Activated T-helper 2 cell treated with anti-CD3 and anti-CD28 coated beads, Interferon-gamma antibody, Interleukin-2, Interleukin-4, amounts not matched to agents 10 μg/mL and 5 μg/mL and 100 μg/mL, durations not matched to agents 14 hours and 24 hours and 36 hours (primary cell): ENCODE measurements at regions not wholly inside any gene's neighbourhood (a gene's known extent, or its start where the extent isn't known, plus 50 kb on each side); places are given as distances from the start of the nearest gene placed in this dataset.

Source experiments
- DNase-seq: peaks from one replicate; pipeline ENCODE4 v3.0.0; 2021; ENCODE audit warnings: low spot score
- H3K27ac Mint-ChIP-seq: one replicate; pipeline ENCODE4 v1.8.0; 2021; ENCODE audit warnings: mixed read lengths
- H3K27me3 Mint-ChIP-seq: one replicate; pipeline ENCODE4 v1.8.0; 2021; ENCODE audit warnings: low read depth, mixed read lengths
- H3K36me3 Mint-ChIP-seq: one replicate; pipeline ENCODE4 v1.8.0; 2021; ENCODE audit warnings: low read depth, mixed read lengths
- H3K4me1 Mint-ChIP-seq: one replicate; pipeline ENCODE4 v1.8.0; 2021; ENCODE audit warnings: low read depth, mixed read lengths
- H3K4me3 Mint-ChIP-seq: one replicate; pipeline ENCODE4 v1.8.0; 2021; ENCODE audit warnings: low read depth, mild to moderate bottlenecking, moderate library complexity, mixed read lengths
- H3K9me3 Mint-ChIP-seq: one replicate; pipeline ENCODE4 v1.8.0; 2021; ENCODE audit warnings: mixed read lengths
- intact Hi-C: fragments of 100-400 bp; cut with micrococcal nuclease; formaldehyde crosslinking; loops from one replicate; pipeline ENCODE4 v1.15.1; 2023

DNA sequence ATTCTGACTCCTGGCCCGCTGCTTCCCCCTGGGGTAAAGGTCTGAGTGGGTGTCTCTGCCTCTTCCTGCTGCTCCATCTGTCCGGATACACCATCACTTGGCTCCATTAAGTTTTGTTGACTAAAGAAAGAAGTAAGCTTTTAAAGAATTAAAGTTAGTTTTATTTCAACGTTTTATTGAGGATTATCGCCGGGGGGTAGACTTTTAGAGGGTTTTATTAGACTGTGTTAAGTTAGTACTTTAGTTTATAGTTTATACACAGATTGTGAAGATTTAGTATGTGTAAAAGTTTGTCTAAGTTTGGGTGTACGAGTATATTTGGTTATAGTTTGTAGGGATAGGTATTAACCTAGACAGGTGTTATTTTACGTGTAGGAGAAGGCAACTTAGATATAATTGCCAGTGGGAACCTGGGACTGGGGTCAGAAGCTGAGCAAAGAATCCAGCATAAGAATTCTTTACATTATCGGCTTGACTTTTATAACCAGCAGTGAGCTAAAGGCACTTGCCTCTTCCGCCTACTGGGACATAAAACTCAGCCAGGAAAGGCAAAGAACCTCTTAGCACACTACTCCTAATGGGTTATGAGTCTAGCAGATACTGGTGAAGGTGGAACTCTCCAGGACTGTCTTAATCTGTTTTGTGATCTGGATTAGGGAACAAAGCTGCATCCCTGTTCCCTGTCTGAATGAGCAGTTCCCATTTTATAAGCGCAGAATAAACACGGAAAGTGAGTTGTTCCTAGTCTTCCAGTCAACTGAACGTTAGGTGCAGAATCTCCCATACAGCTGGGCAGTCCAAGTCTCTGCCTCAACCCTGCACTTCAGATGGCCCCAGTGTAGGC lies 131.3 kb downstream of the FAM43A start:
- intact Hi-C loops = no loop called here
- H3K27me3 Mint-ChIP-seq = peaks cover 3% of the 10 kb centered on the region
- H3K4me1 Mint-ChIP-seq = no peaks in the 10 kb centered on the region
- no peak for DNase-seq
- H3K4me3 Mint-ChIP-seq = no peak overlapping the region
- no peak overlapping the region for H3K27ac Mint-ChIP-seq
- no peaks in the 10 kb centered on the region for H3K36me3 Mint-ChIP-seq
- no peaks in the 10 kb centered on the region for H3K9me3 Mint-ChIP-seq

DNA sequence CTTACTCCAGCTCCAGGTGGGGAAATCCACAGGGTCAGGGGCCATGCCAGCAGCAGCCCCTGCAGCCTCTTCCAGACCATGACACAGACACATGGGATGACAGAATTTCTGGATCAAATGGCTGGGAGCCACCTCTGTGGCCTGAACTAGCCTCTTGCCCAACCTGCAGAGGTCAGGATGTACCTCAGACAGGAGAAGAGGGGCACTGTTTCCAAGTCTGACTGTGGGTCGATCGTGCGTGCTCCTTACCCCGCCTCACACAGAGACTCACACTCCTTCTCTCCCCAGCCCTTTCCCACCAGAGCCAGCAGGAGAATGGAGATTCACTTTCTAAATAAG lies 131.9 kb downstream of the FAM43A start:
- Mint-ChIP-seq H3K4me1 (no peaks in the 10 kb centered on the region), H3K36me3 (no peaks in the 10 kb centered on the region), H3K9me3 (no peaks in the 10 kb centered on the region), H3K27me3 (peaks cover 3% of the 10 kb centered on the region), H3K4me3 (no peak overlapping the region), H3K27ac (no peak overlapping the region)
- intact Hi-C loops = no loop called here
- DNase-seq = no peak

DNA sequence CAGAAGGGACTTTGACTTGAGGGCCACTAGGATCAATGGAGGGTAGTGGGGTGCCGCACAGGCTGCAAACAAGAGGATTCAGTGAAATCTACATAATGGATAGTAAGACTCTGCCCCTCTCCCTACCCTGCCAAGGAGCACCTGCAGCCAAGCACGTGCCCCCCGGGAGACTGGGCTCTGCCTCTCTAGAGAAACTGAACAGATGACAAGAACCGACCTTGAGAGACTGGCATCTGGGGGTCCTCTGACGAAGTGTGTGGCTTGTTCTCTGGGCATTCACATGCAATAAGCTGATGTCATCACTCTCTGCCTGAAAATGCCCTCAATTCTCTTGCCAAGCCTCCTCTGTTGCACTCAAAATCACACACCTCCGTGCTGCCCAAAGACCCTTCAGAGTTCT lies 132.3 kb downstream of the FAM43A start:
- Mint-ChIP-seq H3K9me3 (no peaks in the 10 kb centered on the region), H3K36me3 (no peaks in the 10 kb centered on the region), H3K27me3 (peaks cover 3% of the 10 kb centered on the region), H3K27ac (no peak overlapping the region), H3K4me3 (no peak overlapping the region), H3K4me1 (no peaks in the 10 kb centered on the region)
- DNase-seq = no peak
- intact Hi-C loops = no loop called here

DNA sequence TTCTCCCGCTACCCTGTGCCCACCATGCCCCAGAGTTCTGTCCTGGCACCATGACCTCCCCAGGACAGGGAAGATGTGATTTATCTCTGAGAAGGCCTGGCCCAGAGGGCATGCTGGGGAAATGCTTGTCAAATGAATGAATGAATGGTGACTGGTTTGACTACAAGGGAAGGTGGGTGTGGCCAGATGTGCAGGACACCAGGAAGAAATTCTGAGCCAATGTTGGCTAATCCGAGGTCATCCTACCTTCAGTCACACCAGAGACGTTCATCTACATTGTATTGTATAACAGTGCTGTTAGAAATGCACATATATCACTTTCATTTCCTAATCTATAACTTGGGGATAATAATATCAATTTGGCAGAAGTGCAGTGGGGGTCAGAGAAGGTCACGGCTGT lies 138.4 kb downstream of the FAM43A start:
- intact Hi-C loops = no loop called here
- DNase-seq = no peak
- Mint-ChIP-seq H3K4me3 (no peak overlapping the region), H3K9me3 (no peaks in the 10 kb centered on the region), H3K4me1 (no peaks in the 10 kb centered on the region), H3K27me3 (no peaks in the 10 kb centered on the region), H3K36me3 (no peaks in the 10 kb centered on the region), H3K27ac (no peak overlapping the region)

DNA sequence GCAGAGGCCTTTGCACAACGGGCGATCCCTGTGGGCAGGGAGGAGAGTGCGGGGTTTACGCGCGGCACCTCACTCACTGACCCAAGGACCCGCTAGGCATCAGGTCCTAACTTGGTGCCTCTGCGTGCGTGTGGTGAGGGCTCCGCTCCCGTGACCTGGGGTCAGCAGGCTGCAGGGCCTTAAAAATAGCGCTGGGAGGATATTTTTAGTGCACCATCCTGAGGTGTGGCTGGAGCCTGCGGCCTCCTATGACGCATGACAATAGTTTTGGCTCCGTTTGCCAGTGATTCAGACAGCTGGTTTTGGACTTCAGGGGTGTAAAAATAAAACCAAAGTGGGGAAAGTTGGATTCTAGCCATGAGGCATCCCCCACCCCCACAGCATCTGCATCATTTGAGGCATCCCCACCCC lies 139.0 kb downstream of the FAM43A start:
- intact Hi-C loops = no loop called here
- H3K27ac Mint-ChIP-seq = no peak overlapping the region
- no peaks in the 10 kb centered on the region for H3K36me3 Mint-ChIP-seq
- no peak for DNase-seq
- no peaks in the 10 kb centered on the region for H3K27me3 Mint-ChIP-seq
- H3K4me1 Mint-ChIP-seq = no peaks in the 10 kb centered on the region
- no peak overlapping the region for H3K4me3 Mint-ChIP-seq
- no peaks in the 10 kb centered on the region for H3K9me3 Mint-ChIP-seq

DNA sequence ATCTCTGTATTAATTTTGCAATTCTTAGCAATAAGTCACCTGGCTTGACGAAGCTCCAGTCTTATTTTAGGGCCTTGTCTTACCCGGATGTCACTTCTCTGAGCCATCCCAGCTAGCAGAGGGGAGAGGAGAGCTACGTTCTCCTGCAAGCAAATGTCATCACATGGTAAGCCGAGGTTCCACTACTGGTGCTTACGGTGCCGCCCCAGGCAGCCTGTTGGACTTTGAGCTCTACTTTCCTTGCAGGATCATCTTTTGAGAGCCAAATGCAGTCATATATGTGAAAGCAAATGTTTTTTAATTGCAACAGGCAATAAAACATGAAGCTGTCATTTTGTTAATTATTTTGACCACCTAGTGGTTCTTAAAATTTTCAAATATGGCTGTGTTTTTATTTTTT lies 140.9 kb downstream of the FAM43A start:
- no peak for DNase-seq
- Mint-ChIP-seq H3K4me3 (no peak overlapping the region), H3K27ac (no peak overlapping the region), H3K4me1 (no peaks in the 10 kb centered on the region), H3K9me3 (no peaks in the 10 kb centered on the region), H3K27me3 (no peaks in the 10 kb centered on the region), H3K36me3 (no peaks in the 10 kb centered on the region)
- intact Hi-C loops = no loop called here

DNA sequence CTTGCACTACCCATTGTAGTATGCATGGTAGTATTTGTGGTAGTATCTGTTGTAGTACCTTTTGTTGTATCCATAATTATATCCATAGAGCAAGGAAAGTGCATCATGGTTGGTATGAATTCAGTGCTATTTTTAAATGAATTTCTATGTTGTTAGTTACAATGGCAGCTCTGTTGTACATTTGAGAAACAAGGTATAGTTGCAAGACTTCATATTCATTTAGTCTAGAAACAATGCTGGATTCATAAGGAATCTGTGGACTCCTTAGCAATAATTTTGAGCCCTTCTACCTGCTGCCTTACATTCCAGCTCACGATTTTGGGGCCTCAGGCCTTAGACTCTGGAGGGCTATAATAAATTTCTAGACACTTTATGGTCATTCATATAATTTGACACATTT lies 141.8 kb downstream of the FAM43A start:
- Mint-ChIP-seq H3K36me3 (no peaks in the 10 kb centered on the region), H3K4me1 (no peaks in the 10 kb centered on the region), H3K4me3 (no peak overlapping the region), H3K9me3 (no peaks in the 10 kb centered on the region), H3K27ac (no peak overlapping the region), H3K27me3 (no peaks in the 10 kb centered on the region)
- intact Hi-C loops = no loop called here
- no peak for DNase-seq

DNA sequence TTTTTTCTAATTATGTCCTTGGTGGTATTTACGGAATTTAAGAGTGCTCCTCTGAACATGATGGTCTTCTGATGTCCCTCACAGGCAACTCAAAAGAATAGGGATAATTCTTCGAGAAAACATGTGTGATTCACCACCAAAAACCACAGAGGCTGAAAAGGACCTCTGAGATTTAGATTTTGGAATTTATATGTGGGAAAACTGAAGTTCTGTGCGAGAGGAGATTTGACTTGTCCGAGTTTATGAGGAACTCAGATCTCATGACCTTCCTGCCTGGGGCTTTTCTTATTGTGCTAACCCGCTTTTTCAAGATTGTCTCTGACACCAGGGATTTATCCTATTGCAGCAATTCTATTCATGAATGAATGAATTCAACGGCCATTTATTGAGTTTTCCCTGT lies 142.4 kb downstream of the FAM43A start:
- Mint-ChIP-seq H3K36me3 (no peaks in the 10 kb centered on the region), H3K27ac (no peak overlapping the region), H3K9me3 (no peaks in the 10 kb centered on the region), H3K4me3 (no peak overlapping the region), H3K27me3 (no peaks in the 10 kb centered on the region), H3K4me1 (no peaks in the 10 kb centered on the region)
- intact Hi-C loops = no loop called here
- DNase-seq = no peak

DNA sequence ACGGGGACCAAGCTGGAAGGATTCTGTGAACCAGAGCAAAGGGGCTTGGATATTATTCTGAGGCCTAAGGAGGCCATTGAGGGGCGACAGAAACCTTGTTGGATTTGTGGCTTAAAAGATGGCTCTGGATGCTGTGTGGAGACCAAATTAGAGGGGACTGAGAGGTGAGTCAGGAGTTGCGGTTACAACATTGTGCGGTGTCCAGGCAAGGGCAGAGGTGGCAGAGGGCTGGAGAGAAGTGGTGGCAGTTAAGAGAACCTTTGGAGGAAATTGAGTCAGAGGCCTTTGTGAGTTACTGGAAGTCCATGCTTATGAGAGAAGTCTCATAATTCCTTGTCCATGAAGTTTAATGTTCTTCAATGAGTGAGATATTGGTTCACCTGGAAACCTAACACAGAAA lies 143.2 kb downstream of the FAM43A start:
- Mint-ChIP-seq H3K36me3 (no peaks in the 10 kb centered on the region), H3K4me3 (no peak overlapping the region), H3K4me1 (no peaks in the 10 kb centered on the region), H3K27me3 (no peaks in the 10 kb centered on the region), H3K9me3 (no peaks in the 10 kb centered on the region), H3K27ac (no peak overlapping the region)
- DNase-seq = no peak
- intact Hi-C loops = no loop called here

DNA sequence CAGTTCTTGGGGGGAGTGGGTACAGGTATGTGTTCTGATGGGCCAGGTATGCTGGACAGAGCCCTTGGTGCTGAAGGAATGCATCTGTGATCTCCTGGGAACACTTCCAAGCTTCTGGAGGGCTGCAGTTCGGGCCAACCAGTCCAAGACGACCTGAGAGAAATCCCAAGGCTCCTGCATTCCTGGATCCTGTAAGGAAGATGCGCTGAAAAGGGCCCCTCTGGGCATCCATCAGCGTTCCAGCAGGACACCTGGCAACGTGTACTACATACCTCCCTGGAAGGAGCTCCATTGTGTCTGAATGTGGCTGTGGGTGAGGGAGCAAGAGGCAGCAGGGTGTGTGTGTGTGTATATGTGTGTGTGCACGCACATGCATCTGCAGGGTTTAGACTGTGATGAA lies 144.7 kb downstream of the FAM43A start:
- Mint-ChIP-seq H3K4me1 (no peaks in the 10 kb centered on the region), H3K9me3 (no peaks in the 10 kb centered on the region), H3K4me3 (no peak overlapping the region), H3K36me3 (no peaks in the 10 kb centered on the region), H3K27me3 (no peaks in the 10 kb centered on the region), H3K27ac (no peak overlapping the region)
- intact Hi-C loops = no loop called here
- no peak for DNase-seq

DNA sequence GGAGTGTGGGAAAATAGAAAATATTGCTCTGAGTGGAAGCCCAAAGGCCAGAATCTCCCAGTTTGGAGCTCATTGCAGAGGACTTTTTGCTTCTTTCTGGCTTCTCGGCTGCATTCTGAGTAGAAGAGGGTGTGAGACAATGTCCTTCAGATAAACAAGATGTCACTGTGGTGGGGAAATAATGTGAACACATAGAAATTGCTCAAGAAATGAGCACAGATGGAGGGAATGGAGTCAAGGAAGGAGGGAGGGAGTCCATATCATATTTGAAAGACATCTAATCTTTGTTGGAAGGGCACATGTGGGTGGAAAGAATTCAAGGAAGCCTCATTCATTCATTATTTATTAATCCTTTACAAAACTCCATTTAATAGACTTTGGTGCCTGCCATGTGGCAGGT lies 145.3 kb downstream of the FAM43A start:
- Mint-ChIP-seq H3K27me3 (no peaks in the 10 kb centered on the region), H3K36me3 (no peaks in the 10 kb centered on the region), H3K4me3 (no peak overlapping the region), H3K27ac (no peak overlapping the region), H3K9me3 (no peaks in the 10 kb centered on the region), H3K4me1 (no peaks in the 10 kb centered on the region)
- intact Hi-C loops = no loop called here
- DNase-seq = no peak

DNA sequence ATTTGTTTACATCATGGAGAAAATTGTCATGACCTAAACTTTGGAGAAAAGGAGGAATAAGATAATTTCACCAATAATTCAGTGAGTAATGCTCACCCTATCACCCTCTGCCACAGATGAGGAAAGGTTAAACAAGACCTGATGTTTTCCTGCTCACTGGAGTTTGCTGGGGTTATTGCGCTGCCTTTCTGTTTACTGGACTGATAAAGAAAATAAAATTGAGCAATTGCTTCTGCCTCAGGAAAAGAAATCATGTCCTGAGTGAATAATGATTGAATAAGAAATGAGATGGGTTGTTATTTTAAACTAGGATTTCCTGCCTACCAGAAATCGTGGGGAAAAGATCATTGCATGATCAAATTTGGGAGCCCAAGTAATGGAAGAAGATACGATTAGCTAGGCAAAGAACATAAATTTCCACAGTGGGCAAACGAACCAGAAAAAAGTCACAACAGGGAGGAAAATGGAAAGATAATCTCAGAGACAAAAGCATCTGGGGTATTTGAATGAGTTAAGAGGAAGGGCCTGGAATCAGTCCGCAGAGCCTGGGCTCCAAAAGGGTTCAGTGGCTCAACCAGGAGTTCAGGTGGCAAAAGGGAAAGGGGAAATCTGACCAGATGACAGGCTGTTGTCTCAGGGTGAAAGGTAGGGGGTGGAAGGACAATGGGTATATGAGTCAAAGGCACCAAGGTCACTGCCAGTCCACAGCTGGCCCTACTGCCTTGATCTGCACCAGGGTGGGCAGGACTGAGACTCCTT lies 146.8 kb downstream of the FAM43A start:
- no peak for DNase-seq
- H3K36me3 Mint-ChIP-seq = no peaks in the 10 kb centered on the region
- no peaks in the 10 kb centered on the region for H3K27me3 Mint-ChIP-seq
- H3K4me3 Mint-ChIP-seq = no peak overlapping the region
- no peaks in the 10 kb centered on the region for H3K9me3 Mint-ChIP-seq
- no peak overlapping the region for H3K27ac Mint-ChIP-seq
- intact Hi-C loops = no loop called here
- H3K4me1 Mint-ChIP-seq = no peaks in the 10 kb centered on the region

DNA sequence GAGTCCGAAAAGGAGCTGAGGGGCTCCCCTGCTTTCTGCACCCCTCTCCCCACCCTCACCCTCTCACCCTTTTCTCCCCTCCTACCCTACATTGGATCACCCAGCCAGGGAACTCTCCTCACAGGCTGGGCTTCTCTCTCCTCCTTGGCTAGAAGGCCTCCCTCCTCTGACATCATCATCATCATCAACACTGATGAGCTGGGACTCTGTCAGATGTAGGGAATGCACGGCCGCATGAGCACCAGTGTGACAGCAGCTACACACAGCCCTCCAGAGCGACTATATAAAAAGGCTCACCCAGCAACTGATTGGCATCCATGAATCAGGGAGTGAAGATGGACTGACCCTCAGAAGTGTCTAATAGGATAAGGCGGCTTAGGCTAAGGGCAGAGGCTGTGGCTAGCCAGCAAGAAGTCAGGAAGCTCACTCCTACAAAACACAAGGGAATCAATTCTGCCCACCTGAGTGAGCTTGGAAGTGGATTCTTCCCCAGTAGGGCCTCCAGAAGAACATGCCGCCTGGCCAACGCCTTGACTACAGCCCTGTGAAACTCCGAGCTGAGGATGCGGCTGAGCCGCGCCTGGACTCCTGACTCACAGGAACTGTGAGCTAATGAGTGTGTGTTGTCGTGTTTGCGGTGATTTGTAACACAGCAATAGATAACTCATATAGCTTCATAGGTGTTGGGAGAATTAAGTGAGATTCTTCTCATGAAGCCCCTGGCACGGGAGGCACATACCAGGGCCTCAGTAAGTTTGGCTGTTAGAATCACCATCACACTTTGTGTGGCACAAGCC lies 147.6 kb downstream of the FAM43A start:
- H3K4me3 Mint-ChIP-seq = no peak overlapping the region
- no peak overlapping the region for H3K27ac Mint-ChIP-seq
- no peaks in the 10 kb centered on the region for H3K4me1 Mint-ChIP-seq
- intact Hi-C loops = no loop called here
- no peaks in the 10 kb centered on the region for H3K36me3 Mint-ChIP-seq
- DNase-seq = no peak
- H3K27me3 Mint-ChIP-seq = no peaks in the 10 kb centered on the region
- H3K9me3 Mint-ChIP-seq = no peaks in the 10 kb centered on the region
